ENCODE measurements at regions not wholly inside any gene's neighbourhood (a gene's known extent, or its start where the extent isn't known, plus 50 kb on each side); places are given as distances from the start of the nearest gene placed in this dataset.
"Not testable (repeated sequence)": the region's sequence is repeated elsewhere in the genome, so short reads cannot be mapped to it uniquely, and the experiment has no call there.

GRCh38 chr3:69483449-69483848 lies 97.6 kb upstream of the FRMD4B start:
- no peak for DNase-seq (ENCODE audit: low spot score)
- Histone ChIP-seq H3F3A (ENCODE audit: low read depth) (no peaks in the 10 kb centered on the region), H4K20me1 (ENCODE audit: low read depth) (no peaks in the 10 kb centered on the region), H3K9me3 (ENCODE audit: low read depth) (no peaks in the 10 kb centered on the region), H3K4me3 (no peak overlapping the region), H3K9ac (no peak overlapping the region), H3K4me1 (peaks cover 10% of the 10 kb centered on the region), H3K27me3 (no peaks in the 10 kb centered on the region), H3K4me2 (no peak overlapping the region), H3K79me2 (ENCODE audit: low read depth) (no peaks in the 10 kb centered on the region), H2AFZ (replicated peaks) (no peak overlapping the region), H3K36me3 (no peaks in the 10 kb centered on the region), H3K27ac (no peak overlapping the region)
- peaks cover 5% of the 10 kb centered on the region for H3K9me3 Mint-ChIP-seq
- TF ChIP-seq, protein P1, sequence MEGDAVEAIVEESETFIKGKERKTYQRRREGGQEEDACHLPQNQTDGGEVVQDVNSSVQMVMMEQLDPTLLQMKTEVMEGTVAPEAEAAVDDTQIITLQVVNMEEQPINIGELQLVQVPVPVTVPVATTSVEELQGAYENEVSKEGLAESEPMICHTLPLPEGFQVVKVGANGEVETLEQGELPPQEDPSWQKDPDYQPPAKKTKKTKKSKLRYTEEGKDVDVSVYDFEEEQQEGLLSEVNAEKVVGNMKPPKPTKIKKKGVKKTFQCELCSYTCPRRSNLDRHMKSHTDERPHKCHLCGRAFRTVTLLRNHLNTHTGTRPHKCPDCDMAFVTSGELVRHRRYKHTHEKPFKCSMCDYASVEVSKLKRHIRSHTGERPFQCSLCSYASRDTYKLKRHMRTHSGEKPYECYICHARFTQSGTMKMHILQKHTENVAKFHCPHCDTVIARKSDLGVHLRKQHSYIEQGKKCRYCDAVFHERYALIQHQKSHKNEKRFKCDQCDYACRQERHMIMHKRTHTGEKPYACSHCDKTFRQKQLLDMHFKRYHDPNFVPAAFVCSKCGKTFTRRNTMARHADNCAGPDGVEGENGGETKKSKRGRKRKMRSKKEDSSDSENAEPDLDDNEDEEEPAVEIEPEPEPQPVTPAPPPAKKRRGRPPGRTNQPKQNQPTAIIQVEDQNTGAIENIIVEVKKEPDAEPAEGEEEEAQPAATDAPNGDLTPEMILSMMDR (IDR thresholded peaks at IDR 0.05) = no peak
- TF ChIP-seq EZH2 (IDR thresholded peaks at IDR 0.05) (no peak), EZH2phosphoT487 (IDR thresholded peaks at IDR 0.05) (no peak)
- no peaks in the 10 kb centered on the region for H3K36me3 Mint-ChIP-seq
- no peak overlapping the region for H3K27ac Mint-ChIP-seq
- H3K4me1 Mint-ChIP-seq = no peaks in the 10 kb centered on the region
- no peak overlapping the region for H3K4me3 Mint-ChIP-seq
- peaks cover 2% of the 10 kb centered on the region for H3K27me3 Mint-ChIP-seq (ENCODE audit: insufficient read depth, low read depth)

DNA sequence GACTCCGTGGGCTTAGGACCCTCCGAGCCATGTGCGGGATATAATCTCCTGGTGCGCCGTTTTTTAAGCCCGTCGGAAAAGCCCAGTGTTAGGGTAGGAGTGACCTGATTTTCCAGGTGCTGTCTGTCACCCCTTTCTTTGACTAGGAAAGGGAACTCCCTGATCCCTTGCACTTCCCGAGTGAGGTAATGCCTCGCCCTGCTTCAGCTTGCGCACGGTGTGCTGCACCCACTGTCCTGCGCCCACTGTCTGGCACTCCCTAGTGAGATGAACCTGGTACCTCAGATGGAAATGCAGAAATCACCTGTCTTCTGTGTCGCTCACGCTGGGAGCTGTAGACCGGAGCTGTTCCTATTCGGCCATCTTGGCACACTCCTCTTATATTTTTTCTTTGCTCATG lies 95.1 kb upstream of the FRMD4B start:
- H3K4me1 Mint-ChIP-seq; DNase-seq (ENCODE audit: low spot score); H3K9ac ChIP-seq; H3K4me3 ChIP-seq; H3F3A ChIP-seq (ENCODE audit: low read depth); H3K79me2 ChIP-seq (ENCODE audit: low read depth); H3K27ac Mint-ChIP-seq; H3K4me1 ChIP-seq; H2AFZ ChIP-seq (replicated peaks); H3K27me3 Mint-ChIP-seq (ENCODE audit: insufficient read depth, low read depth); H3K36me3 Mint-ChIP-seq; H3K36me3 ChIP-seq; H4K20me1 ChIP-seq (ENCODE audit: low read depth); H3K9me3 ChIP-seq (ENCODE audit: low read depth); H3K4me2 ChIP-seq; H3K27me3 ChIP-seq; H3K9me3 Mint-ChIP-seq; H3K27ac ChIP-seq; H3K4me3 Mint-ChIP-seq: not testable (repeated sequence)

DNA sequence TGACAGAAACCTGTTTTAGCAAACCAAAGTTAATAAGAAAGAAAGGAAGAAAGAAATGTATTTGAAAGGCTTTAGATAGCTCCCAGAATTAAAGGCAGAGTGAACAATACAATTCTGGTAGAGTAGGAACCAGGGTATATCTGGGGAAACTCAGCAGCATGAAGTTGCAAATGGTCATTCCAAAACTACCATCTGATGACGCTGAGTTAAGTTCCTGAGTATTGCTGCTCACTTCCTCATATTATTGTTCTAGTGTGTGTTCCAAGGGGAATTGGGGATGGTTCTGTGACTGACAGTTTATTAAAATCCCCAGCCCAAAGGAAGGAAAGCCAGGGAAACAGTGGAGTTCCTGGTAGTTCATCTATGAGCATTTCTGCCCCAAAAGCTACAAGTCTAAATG lies 88.3 kb upstream of the FRMD4B start:
- no peak overlapping the region for H3K4me2 ChIP-seq
- H4K20me1 ChIP-seq (ENCODE audit: low read depth) = no peaks in the 10 kb centered on the region
- H3K27me3 ChIP-seq = no peaks in the 10 kb centered on the region
- no peak for TF ChIP-seq EZH2phosphoT487 (IDR thresholded peaks at IDR 0.05)
- TF ChIP-seq, protein P1 (IDR thresholded peaks at IDR 0.05) = no peak
- TF ChIP-seq EZH2 (IDR thresholded peaks at IDR 0.05) = no peak
- no peak overlapping the region for H3K27ac Mint-ChIP-seq
- DNase-seq (ENCODE audit: low spot score) = no peak
- H3K36me3 ChIP-seq = no peaks in the 10 kb centered on the region
- H3K79me2 ChIP-seq (ENCODE audit: low read depth) = no peaks in the 10 kb centered on the region
- no peak overlapping the region for H3K4me3 Mint-ChIP-seq
- peaks cover 5% of the 10 kb centered on the region for H3K4me1 ChIP-seq
- no peak overlapping the region for H2AFZ ChIP-seq (replicated peaks)
- H3F3A ChIP-seq (ENCODE audit: low read depth) = no peaks in the 10 kb centered on the region
- no peaks in the 10 kb centered on the region for H3K9me3 ChIP-seq (ENCODE audit: low read depth)
- H3K27ac ChIP-seq = no peak overlapping the region
- H3K9me3 Mint-ChIP-seq = no peaks in the 10 kb centered on the region
- H3K4me3 ChIP-seq = no peak overlapping the region
- H3K36me3 Mint-ChIP-seq = no peaks in the 10 kb centered on the region
- H3K9ac ChIP-seq = no peak overlapping the region
- H3K4me1 Mint-ChIP-seq = peaks cover 8% of the 10 kb centered on the region
- no peaks in the 10 kb centered on the region for H3K27me3 Mint-ChIP-seq (ENCODE audit: insufficient read depth, low read depth)

- no peaks in the 10 kb centered on the region for H3K36me3 ChIP-seq
- H3K4me3 Mint-ChIP-seq = no peak overlapping the region
- no peak overlapping the region for H2AFZ ChIP-seq (replicated peaks)
- no peak overlapping the region for H3K4me3 ChIP-seq
- H3K4me1 Mint-ChIP-seq = peaks cover 8% of the 10 kb centered on the region
- TF ChIP-seq, protein P1 (IDR thresholded peaks at IDR 0.05) = no peak
- TF ChIP-seq EZH2phosphoT487 (IDR thresholded peaks at IDR 0.05) (no peak), EZH2 (IDR thresholded peaks at IDR 0.05) (no peak)
- no peaks in the 10 kb centered on the region for H3K27me3 Mint-ChIP-seq (ENCODE audit: insufficient read depth, low read depth)
- no peaks in the 10 kb centered on the region for H3K9me3 ChIP-seq (ENCODE audit: low read depth)
- H3K27ac Mint-ChIP-seq = no peak overlapping the region
- no peaks in the 10 kb centered on the region for H3K27me3 ChIP-seq
- H3K9ac ChIP-seq = no peak overlapping the region
- no peak overlapping the region for H3K4me2 ChIP-seq
- peaks cover 5% of the 10 kb centered on the region for H3K4me1 ChIP-seq
- H3K36me3 Mint-ChIP-seq = no peaks in the 10 kb centered on the region
- H3F3A ChIP-seq (ENCODE audit: low read depth) = no peaks in the 10 kb centered on the region
- no peak overlapping the region for H3K27ac ChIP-seq
- no peaks in the 10 kb centered on the region for H3K9me3 Mint-ChIP-seq
- H4K20me1 ChIP-seq (ENCODE audit: low read depth) = no peaks in the 10 kb centered on the region
- DNase-seq (ENCODE audit: low spot score) = no peak
- H3K79me2 ChIP-seq (ENCODE audit: low read depth) = no peaks in the 10 kb centered on the region
Measured at GRCh38 chr3:69472093-69472492, 86.2 kb upstream of the FRMD4B start.

Data from neural progenitor cell (in vitro differentiated cells).